GM19351 (cell line): ENCODE measurements at regions not wholly inside any gene's neighbourhood (a gene's known extent, or its start where the extent isn't known, plus 50 kb on each side); places are given as distances from the start of the nearest gene placed in this dataset.

ENCODE experiments used
- ATAC-seq: cut with Tn5 transposase; IDR thresholded peaks from one replicate; pipeline ENCODE4 v1.9.1; 2021; ENCODE audit warnings: mild to moderate bottlenecking, moderate library complexity; ENCODE audit not compliant: unreplicated experiment

- no peak for ATAC-seq
Observed at GRCh38 chr4:124331781-124332180, 380.8 kb downstream of the ANKRD50 start.

DNA sequence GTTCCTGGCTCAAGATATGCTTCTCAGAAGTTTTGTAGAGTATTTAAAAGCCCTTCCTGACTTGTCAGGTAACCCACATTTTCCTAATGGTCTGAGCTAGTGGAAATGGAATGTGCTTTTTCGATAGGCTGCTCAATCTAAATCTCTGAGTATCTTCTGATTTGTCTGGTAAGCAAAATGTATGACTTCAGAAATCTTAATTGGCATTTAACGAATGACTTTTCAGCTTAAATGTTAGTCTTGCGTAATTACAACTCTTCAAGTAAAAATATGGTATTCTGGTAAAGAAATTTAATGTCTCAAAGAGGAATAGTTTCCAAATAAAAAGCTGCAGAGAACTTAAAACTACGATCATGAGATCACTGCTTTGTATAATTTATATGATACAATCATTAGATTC lies 379.1 kb downstream of the ANKRD50 start:
- no peak for ATAC-seq

- ATAC-seq = peak; percentile 72
Observed at GRCh38 chr4:124334119-124334518, 378.4 kb downstream of the ANKRD50 start.

DNA sequence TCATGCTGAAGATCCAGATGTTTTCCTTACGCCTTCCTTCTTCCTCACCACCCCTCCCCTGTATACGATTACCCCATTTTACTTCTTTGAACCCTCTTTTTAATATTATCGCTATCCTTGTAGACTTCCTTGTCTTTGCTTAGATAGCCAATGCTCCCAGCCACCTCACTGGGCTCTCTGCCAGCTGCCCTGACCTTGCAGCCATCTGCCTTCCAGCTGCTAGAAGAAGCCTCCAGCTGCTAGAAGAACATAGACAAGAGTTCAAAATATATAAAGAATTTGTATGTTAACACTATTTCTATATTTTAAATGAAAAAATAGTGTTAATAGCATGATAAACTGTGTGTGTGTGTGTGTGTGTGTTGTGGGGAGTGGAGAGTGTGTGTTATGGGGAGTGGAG lies 374.7 kb downstream of the ANKRD50 start:
- ATAC-seq = no peak

GRCh38 chr4:124343661-124344171 lies 368.8 kb downstream of the ANKRD50 start:
- ATAC-seq = no peak

- ATAC-seq = no peak
Observed at GRCh38 chr4:124372916-124373315, 339.6 kb downstream of the ANKRD50 start.

GRCh38 chr4:124386163-124386562 lies 326.4 kb downstream of the ANKRD50 start:
- ATAC-seq = no peak

GRCh38 chr4:124386648-124387047 lies 325.9 kb downstream of the ANKRD50 start:
- ATAC-seq = peak; percentile 74

DNA sequence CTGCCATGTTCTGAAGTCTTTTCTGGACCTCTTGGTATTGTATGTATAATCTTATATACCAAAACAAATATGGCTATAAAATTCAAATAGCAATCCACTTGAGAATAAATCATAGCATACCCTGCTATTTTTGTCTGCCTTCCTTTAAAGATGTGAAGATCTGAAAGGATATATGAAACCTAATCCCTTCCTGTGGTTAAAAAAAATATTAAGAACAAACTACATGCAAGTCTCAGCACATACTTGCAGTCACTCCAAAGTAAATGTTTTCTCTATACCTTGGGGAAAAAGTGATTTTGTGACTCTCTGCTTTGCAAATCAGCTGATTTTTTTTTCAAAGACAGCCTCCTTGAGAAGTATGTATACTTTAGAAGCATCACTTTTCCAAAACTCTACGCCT lies 322.9 kb downstream of the ANKRD50 start:
- no peak for ATAC-seq

GRCh38 chr4:124390861-124391260 lies 321.7 kb downstream of the ANKRD50 start:
- no peak for ATAC-seq

DNA sequence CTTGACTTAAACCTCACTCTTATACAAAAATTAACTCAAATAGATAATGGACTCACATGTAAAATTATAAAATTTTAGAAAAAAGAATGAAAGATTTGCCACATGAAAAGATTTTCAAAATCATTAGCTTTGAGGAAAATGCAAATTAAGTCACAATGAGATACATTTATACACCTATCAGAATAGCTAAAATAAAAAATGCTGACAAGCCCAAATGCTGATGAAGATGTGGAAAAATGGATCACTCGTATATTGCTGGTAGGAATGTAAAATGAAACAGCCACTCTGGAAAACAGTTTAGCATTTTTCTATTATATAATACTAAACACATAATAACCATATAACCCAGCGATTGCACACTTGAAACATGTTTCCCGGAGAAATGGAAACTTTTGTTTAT lies 316.2 kb downstream of the ANKRD50 start:
- no peak for ATAC-seq

- no peak for ATAC-seq
Observed at GRCh38 chr4:124401606-124402005, 310.9 kb downstream of the ANKRD50 start.

DNA sequence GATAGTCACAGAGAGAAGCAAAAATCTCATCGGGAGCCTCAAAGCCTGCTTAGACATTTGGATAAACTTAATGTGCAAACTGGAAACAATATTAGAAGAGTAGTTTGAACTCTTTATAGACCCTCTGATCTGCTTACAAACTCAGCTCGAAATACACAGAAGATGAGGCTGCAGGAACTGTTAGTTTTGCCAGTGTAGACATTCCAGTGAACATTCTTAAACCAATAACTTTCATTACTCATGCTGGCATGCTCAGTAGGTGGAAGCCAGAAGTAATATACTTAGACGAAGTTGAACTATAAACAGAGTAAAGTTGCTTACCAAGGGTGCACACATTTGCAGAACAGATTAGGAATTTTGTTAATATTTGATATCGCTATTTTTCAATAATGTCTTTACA lies 303.5 kb downstream of the ANKRD50 start:
- no peak for ATAC-seq

DNA sequence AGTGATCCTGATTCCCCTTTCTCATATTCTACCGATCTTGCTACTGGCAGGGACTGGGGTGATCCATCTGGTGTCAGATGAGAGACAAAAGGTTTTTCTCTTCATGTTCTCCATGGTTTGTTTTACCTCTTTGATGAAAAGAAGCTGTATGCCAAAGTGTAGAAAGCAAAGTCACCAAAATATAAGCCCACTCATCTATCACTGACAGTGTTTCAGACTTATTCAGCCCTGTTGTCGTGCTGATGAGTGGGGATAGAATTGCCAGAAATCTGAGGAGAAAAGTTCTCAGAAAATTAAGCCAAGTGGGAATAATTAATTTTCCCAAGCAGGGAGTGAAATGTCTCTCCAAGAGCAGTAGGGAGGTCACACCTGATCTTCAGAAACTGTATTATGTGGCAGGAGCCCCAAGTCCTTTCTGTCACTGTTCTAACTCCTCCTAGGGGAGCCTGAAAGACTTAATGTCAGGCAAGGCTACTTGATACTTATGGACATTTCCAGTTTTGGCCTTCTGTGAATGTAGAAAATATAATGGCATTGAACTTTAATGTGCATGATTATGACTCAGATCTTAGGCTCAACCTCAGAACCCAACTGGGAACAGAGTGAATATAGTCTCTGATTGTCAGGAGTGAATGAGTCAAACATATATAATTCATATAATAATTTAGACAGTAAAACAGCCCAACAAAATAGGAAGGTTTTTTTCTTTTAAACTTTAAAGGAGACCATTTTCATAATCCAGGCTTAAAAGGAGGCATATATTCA lies 298.1 kb downstream of the ANKRD50 start:
- ATAC-seq = no peak

- no peak for ATAC-seq
Observed at GRCh38 chr4:124415146-124415545, 297.4 kb downstream of the ANKRD50 start.

DNA sequence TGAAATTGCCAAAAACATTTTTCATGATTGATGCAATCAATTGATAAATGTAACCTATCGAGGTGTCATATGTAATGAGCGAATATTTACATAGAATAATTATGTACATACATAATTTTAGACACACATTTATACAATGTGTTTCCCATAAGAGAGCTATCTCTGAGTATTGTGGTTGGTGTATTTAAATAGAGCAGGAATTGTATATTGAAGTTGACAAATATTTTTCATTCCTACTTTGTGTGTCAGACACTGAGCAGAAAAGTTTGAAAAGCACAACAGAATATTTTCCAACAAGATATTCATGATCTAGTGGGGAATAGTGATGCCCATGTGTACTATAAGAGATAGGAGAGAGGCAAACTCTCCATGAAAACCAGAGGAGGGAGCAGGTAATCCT lies 295.2 kb downstream of the ANKRD50 start:
- no peak for ATAC-seq

GRCh38 chr4:124420166-124420695 lies 292.3 kb downstream of the ANKRD50 start:
- no peak for ATAC-seq

DNA sequence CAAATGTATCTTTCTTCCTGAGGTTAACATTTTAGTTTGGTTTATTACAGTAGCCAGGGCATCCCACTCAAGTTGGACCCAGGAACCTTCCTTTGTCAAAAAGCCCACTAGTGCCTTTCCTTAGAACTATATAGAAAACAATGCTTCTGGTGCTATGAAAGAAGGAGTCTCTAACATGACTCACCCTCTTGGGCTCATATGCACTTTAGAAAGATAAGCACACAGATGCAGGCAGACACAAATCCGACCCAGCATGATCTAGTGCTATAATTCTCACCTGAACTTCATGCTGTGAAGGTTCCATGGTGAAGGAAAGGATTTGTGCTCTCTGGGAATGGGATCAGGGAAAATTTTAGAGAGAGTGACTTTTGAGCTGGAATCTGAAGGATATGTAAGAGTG lies 289.4 kb downstream of the ANKRD50 start:
- ATAC-seq = no peak

GRCh38 chr4:124426279-124426678 lies 286.3 kb downstream of the ANKRD50 start:
- ATAC-seq = no peak

GRCh38 chr4:124427095-124427767 lies 285.3 kb downstream of the ANKRD50 start:
- no peak for ATAC-seq

DNA sequence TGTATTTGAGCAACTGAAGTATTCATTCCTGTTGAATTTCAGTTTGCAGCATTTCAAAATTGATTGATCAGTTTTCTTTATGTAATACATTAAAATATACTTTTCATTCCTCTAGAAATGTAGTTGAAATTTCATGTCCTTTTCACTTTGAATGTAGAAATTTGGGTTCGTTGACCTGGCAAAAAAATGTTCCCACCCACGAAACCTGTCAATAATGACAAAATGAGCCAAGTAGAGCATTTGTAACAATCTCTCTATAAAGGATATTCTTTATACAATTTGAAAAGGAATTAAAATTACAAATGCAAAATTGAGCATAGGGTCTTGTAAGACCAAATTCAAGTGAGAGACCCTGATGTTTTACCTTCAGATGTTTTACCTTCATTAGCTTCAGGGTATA lies 283.9 kb downstream of the ANKRD50 start:
- no peak for ATAC-seq

DNA sequence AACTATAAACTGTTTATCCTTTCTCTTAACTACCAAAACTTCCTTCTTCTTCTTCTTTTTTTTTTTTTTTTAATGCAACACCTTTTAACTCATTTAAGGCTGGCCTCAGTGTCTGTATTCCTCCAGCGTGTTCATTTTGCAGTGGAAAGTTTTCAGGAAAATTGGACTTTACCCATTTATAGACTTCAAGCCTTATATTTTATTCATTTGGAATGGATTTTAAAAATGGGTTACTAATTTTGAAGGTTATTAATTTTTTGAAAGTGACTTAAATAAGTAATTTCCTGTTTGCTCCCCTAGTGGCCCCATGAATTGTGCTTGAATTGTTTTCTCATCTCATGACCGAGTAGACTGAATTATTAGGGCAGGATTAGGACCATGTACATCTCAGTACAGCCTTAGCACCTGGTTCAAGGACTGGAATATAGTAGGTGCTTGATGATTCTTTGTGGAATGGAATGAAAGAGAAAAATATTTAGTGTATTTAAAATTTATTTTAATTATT lies 282.7 kb downstream of the ANKRD50 start:
- no peak for ATAC-seq
